B cell (primary cell): ENCODE measurements at regions not wholly inside any gene's neighbourhood (a gene's known extent, or its start where the extent isn't known, plus 50 kb on each side); places are given as distances from the start of the nearest gene placed in this dataset.

Experiments used
- CTCF ChIP-seq: fragments of 200-600 bp; IDR thresholded peaks from one replicate; pipeline ENCODE4 v1.8.0; 2022; ENCODE audit warnings: antibody characterized with exemption, mild to moderate bottlenecking
- EZH2 ChIP-seq: IDR thresholded peaks from 2 replicates; pipeline ENCODE4 v1.6.1; 2012; ENCODE audit warnings: borderline replicate concordance, low read depth, mild to moderate bottlenecking, moderate library complexity, low read length; ENCODE audit not compliant: insufficient read depth, poor library complexity, severe bottlenecking

GRCh38 chr10:131722525-131723264 lies 178.1 kb upstream of the PPP2R2D start:
- TF ChIP-seq CTCF (no peak), EZH2 (no peak)
